Gastroesophageal sphincter (tissue), 4 donors: ENCODE measurements at regions not wholly inside any gene's neighbourhood (a gene's known extent, or its start where the extent isn't known, plus 50 kb on each side); places are given as distances from the start of the nearest gene placed in this dataset.

ENCODE experiments used
- ATAC-seq: fragments of 150-250 bp; one replicate; pipeline ENCODE4 v1.9.1; 2016; ENCODE audit warnings: mild to moderate bottlenecking, moderate library complexity
- H3K27ac ChIP-seq, 4 donors: fragments of 200-600 bp; sonication (generic) in 3 of 4; 1 replicate in 3 of 4; 2 replicates in 1 of 4; pipeline ENCODE4 v1.5.1; 2016 to 2019
- H3K27me3 ChIP-seq: fragments of 200-600 bp; sonication (generic); one replicate; pipeline ENCODE4 v1.5.1; 2019
- H3K36me3 ChIP-seq, 2 donors: fragments of 200-600 bp; sonication (generic); one replicate each; pipeline ENCODE4 v1.5.1; 2019; ENCODE audit warnings: control low read depth in 1 of 2
- H3K4me1 ChIP-seq, 3 donors: fragments of 200-600 bp; sonication (generic); 1 replicate in 2 of 3; 2 replicates in 1 of 3; pipeline ENCODE4 v1.5.1; 2016 to 2019; ENCODE audit warnings: control low read depth in 2 of 3
- H3K4me3 ChIP-seq, 2 donors: fragments of 200-600 bp; sonication (generic); one replicate each; pipeline ENCODE4 v1.5.1; 2019; ENCODE audit warnings: mild to moderate bottlenecking in 1 of 2, moderate library complexity in 1 of 2
- H3K9me3 ChIP-seq, 3 donors: fragments of 200-600 bp; sonication (generic); one replicate each; pipeline ENCODE4 v1.5.1; 2017 to 2019; ENCODE audit warnings: control low read depth in 2 of 3
- EP300 ChIP-seq: sonication (generic); formaldehyde crosslinking; IDR thresholded peaks from one replicate; pipeline ENCODE4 v1.6.1; 2017; ENCODE audit warnings: antibody characterized with exemption, mild to moderate bottlenecking
- POLR2A ChIP-seq, 2 donors: fragments of 450-650 bp; IDR thresholded peaks; one replicate each; pipeline ENCODE4 v1.6.1; 2017; ENCODE audit warnings: antibody characterized with exemption in 2 of 2, mild to moderate bottlenecking in 2 of 2, moderate library complexity in 1 of 2
- POLR2AphosphoS5 ChIP-seq: sonication (generic); formaldehyde crosslinking; IDR thresholded peaks from one replicate; pipeline ENCODE4 v1.6.1; 2017; ENCODE audit warnings: antibody characterized with exemption
- WGBS, 2 donors: methylation state at CpG; one replicate each; pipeline ENCODE4 v1.1.5; 2018; ENCODE audit warnings: low coverage in 1 of 2; 5-methylcytosine and 5-hydroxymethylcytosine counted together
- TF ChIP-seq, protein P1 (sequence below), 4 experiments: fragments of 200-600 bp in 2 of 4; fragments of 450-650 bp in 2 of 4; sonication (generic) in 1 of 4; IDR thresholded peaks; one replicate each; pipeline ENCODE4 v1.5.1; 2017 to 2019; ENCODE audit warnings: antibody characterized with exemption in 4 of 4, mild to moderate bottlenecking in 2 of 4, moderate library complexity in 2 of 4

DNA sequence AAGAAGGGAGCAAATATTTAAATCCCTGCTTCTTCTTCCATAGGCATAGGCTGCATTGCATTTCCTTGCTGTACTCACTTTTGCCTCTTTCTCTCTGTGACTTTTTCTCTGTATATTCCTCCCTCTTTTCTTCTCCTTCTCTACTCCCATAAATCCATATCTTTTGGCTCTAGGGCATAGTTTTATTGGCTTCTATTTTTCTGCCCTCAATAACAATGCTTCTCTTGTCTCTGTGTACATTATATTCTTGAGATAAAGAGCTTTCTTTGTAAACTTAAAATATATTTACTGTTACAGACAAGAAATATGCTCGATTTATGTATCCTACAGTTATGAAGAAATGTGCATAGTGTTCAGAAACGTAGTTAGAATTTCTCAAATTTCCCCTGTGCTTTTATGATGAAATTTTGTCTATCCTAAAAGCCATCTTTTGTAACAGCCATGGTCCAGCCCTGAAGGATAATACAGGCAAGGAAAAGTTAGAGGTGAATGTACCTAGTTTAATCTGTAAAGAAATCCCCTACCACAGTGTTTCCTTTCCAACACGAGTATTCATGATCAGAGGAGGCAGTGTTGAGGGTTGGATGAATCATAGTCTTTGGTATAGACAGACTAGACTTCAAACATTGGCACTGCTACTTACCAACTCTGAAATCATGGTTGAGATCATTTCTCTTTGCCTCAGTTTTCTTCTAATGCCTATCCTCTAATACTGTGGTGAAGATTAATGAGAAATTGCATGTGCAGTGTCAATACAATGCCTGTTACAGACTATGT, 173.3 kb upstream of the FAR2 start:
- H3K27me3 ChIP-seq, result no peaks in the 10 kb centered on the region
- H3K36me3 ChIP-seq, result no peaks in the 10 kb centered on the region
- no peak for TF ChIP-seq EP300
- TF ChIP-seq POLR2A (IDR thresholded peaks at IDR 0.05), result no peak
- TF ChIP-seq, protein P1, sequence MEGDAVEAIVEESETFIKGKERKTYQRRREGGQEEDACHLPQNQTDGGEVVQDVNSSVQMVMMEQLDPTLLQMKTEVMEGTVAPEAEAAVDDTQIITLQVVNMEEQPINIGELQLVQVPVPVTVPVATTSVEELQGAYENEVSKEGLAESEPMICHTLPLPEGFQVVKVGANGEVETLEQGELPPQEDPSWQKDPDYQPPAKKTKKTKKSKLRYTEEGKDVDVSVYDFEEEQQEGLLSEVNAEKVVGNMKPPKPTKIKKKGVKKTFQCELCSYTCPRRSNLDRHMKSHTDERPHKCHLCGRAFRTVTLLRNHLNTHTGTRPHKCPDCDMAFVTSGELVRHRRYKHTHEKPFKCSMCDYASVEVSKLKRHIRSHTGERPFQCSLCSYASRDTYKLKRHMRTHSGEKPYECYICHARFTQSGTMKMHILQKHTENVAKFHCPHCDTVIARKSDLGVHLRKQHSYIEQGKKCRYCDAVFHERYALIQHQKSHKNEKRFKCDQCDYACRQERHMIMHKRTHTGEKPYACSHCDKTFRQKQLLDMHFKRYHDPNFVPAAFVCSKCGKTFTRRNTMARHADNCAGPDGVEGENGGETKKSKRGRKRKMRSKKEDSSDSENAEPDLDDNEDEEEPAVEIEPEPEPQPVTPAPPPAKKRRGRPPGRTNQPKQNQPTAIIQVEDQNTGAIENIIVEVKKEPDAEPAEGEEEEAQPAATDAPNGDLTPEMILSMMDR (IDR thresholded peaks at IDR 0.05), result no peak
- no peak for TF ChIP-seq POLR2AphosphoS5
- no peak overlapping the region for H3K4me3 ChIP-seq
- no peak overlapping the region for H3K27ac ChIP-seq
- H3K9me3 ChIP-seq, result no peaks in the 10 kb centered on the region
- ATAC-seq, result no peak
- WGBS, 2 donors, result 63 to 80% methylated on average over 3 of the region's 3 CpGs
- H3K4me1 ChIP-seq, result no peaks in the 10 kb centered on the region

DNA sequence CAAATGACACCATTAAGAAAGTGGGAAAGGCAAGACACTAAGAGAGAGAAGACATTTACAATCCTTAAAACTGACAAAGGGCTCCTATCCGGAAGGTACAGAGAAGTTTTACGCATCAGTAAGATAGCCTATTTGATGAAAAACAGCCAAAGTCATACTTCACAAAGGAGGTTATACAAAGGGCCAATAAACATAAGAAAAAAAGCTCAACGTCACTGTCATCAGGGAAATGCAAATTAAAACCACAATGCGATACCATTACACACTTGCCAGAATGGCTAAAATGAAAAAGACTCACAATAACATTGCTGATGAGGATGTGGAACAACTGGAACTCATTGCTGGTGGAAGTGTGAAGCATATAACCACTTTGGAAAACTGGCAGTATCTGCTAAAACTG, 168.6 kb upstream of the FAR2 start:
- no peak overlapping the region for H3K4me3 ChIP-seq
- TF ChIP-seq, protein P1 (IDR thresholded peaks at IDR 0.05), result no peak
- TF ChIP-seq EP300 (no peak), POLR2AphosphoS5 (no peak), POLR2A (IDR thresholded peaks at IDR 0.05) (no peak)
- H3K36me3 ChIP-seq, result no peaks in the 10 kb centered on the region
- no peaks in the 10 kb centered on the region for H3K4me1 ChIP-seq
- WGBS, 2 donors, result 64 to 85% methylated on average over 2 to 4 of the region's 4 CpGs
- H3K27ac ChIP-seq, result no peak overlapping the region
- no peaks in the 10 kb centered on the region for H3K9me3 ChIP-seq
- no peaks in the 10 kb centered on the region for H3K27me3 ChIP-seq
- ATAC-seq, result no peak

DNA sequence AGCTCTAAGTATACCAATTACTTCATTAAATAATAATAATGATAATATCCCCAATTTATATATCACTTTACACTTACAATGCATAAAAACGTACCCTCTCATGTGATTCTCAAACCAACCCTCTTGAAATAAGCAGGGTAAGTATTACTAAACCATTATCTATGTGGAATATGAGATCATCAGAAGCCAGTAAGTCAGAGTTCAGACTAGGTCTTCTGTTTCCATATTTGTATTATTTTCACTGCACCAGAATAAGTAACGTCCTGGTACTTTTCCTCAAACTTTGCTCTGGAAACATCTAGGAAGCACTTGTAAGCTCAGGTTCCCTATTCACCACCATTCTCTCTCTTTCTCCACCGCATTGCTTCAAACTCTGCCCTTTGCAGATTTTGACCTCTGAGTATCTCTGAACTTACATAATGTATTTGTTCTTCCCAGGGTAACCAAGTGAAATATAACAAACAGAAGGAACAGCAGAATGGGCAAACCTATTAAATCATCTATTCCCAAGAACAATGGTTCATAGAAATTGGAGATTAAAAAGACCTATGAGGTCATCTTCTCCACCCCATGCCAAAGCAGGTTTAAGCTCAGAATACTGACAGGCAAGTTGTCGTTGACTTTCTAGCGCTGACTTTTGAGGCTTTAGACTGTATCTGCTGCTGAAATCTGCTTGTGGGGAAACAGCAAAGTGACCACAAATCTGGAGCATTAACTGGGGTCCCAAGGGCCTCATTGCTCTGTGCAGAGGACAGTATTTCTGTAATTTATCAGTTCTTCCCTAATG, 161.3 kb upstream of the FAR2 start:
- no peaks in the 10 kb centered on the region for H3K36me3 ChIP-seq
- no peak overlapping the region for H3K4me3 ChIP-seq
- peaks cover 0 to 4% (median 0%) of the 10 kb centered on the region in 3 donors for H3K4me1 ChIP-seq
- 63 to 69% methylated on average over 4 to 5 of the region's 5 CpGs for whole genome bisulfite sequencing, 2 donors
- ATAC-seq, result no peak
- no peaks in the 10 kb centered on the region for H3K27me3 ChIP-seq
- TF ChIP-seq, protein P1 (IDR thresholded peaks at IDR 0.05), result no peak
- no peak overlapping the region for H3K27ac ChIP-seq
- no peaks in the 10 kb centered on the region for H3K9me3 ChIP-seq

DNA sequence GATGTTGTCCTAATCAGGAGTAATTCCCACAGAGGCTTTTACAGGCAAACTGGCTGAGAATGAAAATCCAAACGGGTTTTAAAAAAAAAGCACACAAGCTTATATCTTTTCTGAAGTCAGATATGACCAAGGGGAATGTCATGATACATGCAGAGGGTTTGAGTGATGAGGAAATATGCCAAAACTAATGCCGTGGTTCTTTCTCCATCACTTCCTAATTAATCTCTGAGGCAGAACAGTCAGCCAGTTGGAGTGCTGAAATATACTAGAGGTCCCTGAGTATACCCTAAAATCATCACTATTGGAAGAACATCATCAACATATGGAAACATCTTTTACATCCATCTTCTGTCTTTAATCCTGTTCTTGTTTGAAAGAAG, 160.8 kb upstream of the FAR2 start:
- ATAC-seq, result no peak
- TF ChIP-seq EP300 (no peak), POLR2A (IDR thresholded peaks at IDR 0.05) (no peak), POLR2AphosphoS5 (no peak)
- TF ChIP-seq, protein P1 (IDR thresholded peaks at IDR 0.05), result no peak
- Histone ChIP-seq H3K9me3 (no peaks in the 10 kb centered on the region), H3K27me3 (no peaks in the 10 kb centered on the region), H3K36me3 (no peaks in the 10 kb centered on the region), H3K4me3 (no peak overlapping the region), H3K27ac (no peak overlapping the region), H3K4me1 (peaks cover 0 to 4% (median 0%) of the 10 kb centered on the region in 3 donors)
- WGBS, 2 donors, result 7 to 25% methylated on average over 2 of the region's 2 CpGs

DNA sequence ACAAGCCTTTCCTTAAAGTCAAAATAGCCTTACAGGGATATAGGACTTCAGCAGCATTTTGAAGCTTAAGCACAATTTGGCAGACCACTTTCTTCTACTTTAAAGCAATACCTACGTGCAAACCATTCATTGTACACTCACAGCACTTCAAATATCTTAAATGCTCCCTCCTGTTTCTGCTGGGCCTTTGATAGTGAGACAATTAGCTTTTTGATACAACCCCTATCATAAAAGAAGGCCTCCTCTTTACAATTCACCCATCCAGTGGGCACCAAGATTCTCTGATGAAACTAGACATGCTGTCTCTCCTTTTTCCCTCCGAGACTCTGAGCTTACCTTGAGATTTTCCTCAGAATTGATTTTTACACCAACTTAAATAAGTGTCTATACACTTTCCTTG, 157.5 kb upstream of the FAR2 start:
- TF ChIP-seq, protein P1 (IDR thresholded peaks at IDR 0.05), result no peak
- TF ChIP-seq POLR2AphosphoS5 (no peak), POLR2A (IDR thresholded peaks at IDR 0.05) (no peak), EP300 (no peak)
- WGBS, 2 donors, result 86 to 93% methylated on average over 2 of the region's 2 CpGs

More for the DNA sequence above, 157.5 kb upstream of the FAR2 start:
- no peaks in the 10 kb centered on the region for H3K27me3 ChIP-seq
- no peaks in the 10 kb centered on the region for H3K9me3 ChIP-seq
- peaks cover 0 to 4% (median 0%) of the 10 kb centered on the region in 3 donors for H3K4me1 ChIP-seq
- no peak overlapping the region for H3K4me3 ChIP-seq
- no peak overlapping the region for H3K27ac ChIP-seq
- H3K36me3 ChIP-seq, result no peaks in the 10 kb centered on the region
- ATAC-seq, result no peak
